ENCODE measurements at regions not wholly inside any gene's neighbourhood (a gene's known extent, or its start where the extent isn't known, plus 50 kb on each side); places are given as distances from the start of the nearest gene placed in this dataset.

GRCh38 chr16:61385392-61386071 lies 650.7 kb downstream of the CDH8 start:
- no peaks in the 10 kb centered on the region for H3K27me3 ChIP-seq (replicated peaks; ENCODE audit: control insufficient read depth, insufficient read depth, low read length)
- no peak for TF ChIP-seq CTCF (IDR thresholded peaks at IDR 0.05; ENCODE audit: insufficient read depth, low read length, poor library complexity, severe bottlenecking)
- H3K4me3 ChIP-seq (replicated peaks; ENCODE audit: low read depth, low read length): no peak overlapping the region
- no peaks in the 10 kb centered on the region; the same call in 1 of the 2 replicates for H3K36me3 ChIP-seq (ENCODE audit: control insufficient read depth, insufficient read depth, low read length)
- no peak for DNase-seq (ENCODE audit: extremely low read depth, insufficient read length)

- no peaks in the 10 kb centered on the region; the same call in 1 of the 2 replicates for H3K36me3 ChIP-seq (ENCODE audit: control insufficient read depth, insufficient read depth, low read length)
- no peak for DNase-seq (ENCODE audit: extremely low read depth, insufficient read length)
These were observed 653.8 kb downstream of the CDH8 start for GRCh38 chr16:61382435-61382834.

GRCh38 chr16:61379311-61379710 lies 656.9 kb downstream of the CDH8 start:
- no peak for TF ChIP-seq CTCF (IDR thresholded peaks at IDR 0.05; ENCODE audit: insufficient read depth, low read length, poor library complexity, severe bottlenecking)
- H3K36me3 ChIP-seq (ENCODE audit: control insufficient read depth, insufficient read depth, low read length): no peaks in the 10 kb centered on the region; the same call in 1 of the 2 replicates
- no peak overlapping the region for H3K4me3 ChIP-seq (replicated peaks; ENCODE audit: low read depth, low read length)
- DNase-seq (ENCODE audit: extremely low read depth, insufficient read length): no peak
- H3K27me3 ChIP-seq (replicated peaks; ENCODE audit: control insufficient read depth, insufficient read depth, low read length): no peaks in the 10 kb centered on the region

More at GRCh38 chr16:61382435-61382834, 653.8 kb downstream of the CDH8 start:
- no peak overlapping the region for H3K4me3 ChIP-seq (replicated peaks; ENCODE audit: low read depth, low read length)
- no peak for TF ChIP-seq CTCF (IDR thresholded peaks at IDR 0.05; ENCODE audit: insufficient read depth, low read length, poor library complexity, severe bottlenecking)
- H3K27me3 ChIP-seq (replicated peaks; ENCODE audit: control insufficient read depth, insufficient read depth, low read length): no peaks in the 10 kb centered on the region

DNA sequence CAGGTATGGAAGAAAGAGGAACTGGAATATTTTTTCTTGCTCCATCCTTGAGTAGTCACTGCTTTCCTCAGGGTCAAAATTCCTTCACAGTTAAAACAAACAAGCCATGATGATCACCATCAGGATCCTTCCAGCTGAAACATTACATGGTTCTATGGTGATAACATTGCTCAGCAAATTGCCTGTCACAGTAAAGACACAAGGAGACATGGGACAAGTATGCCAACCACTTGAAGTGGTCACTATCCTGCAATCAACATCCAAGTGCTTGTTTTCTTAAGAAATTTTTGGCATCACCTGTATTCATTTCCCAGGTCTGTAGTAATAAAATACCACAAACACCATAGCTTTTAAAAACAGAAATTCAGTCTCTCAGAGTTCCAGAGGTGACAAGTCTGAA lies 662.2 kb downstream of the CDH8 start:
- no peak for DNase-seq (ENCODE audit: extremely low read depth, insufficient read length)
- Histone ChIP-seq H3K4me3 (replicated peaks; ENCODE audit: low read depth, low read length) (no peak overlapping the region), H3K36me3 (ENCODE audit: control insufficient read depth, insufficient read depth, low read length) (no peaks in the 10 kb centered on the region), H3K27me3 (replicated peaks; ENCODE audit: control insufficient read depth, insufficient read depth, low read length) (no peaks in the 10 kb centered on the region)
- TF ChIP-seq CTCF (IDR thresholded peaks at IDR 0.05; ENCODE audit: insufficient read depth, low read length, poor library complexity, severe bottlenecking): no peak

GRCh38 chr16:61371881-61372280 lies 664.4 kb downstream of the CDH8 start:
- H3K27me3 ChIP-seq (replicated peaks; ENCODE audit: control insufficient read depth, insufficient read depth, low read length): no peaks in the 10 kb centered on the region
- no peak for TF ChIP-seq CTCF (IDR thresholded peaks at IDR 0.05; ENCODE audit: insufficient read depth, low read length, poor library complexity, severe bottlenecking)
- no peaks in the 10 kb centered on the region for H3K36me3 ChIP-seq (ENCODE audit: control insufficient read depth, insufficient read depth, low read length)
- DNase-seq (ENCODE audit: extremely low read depth, insufficient read length): no peak
- no peak overlapping the region for H3K4me3 ChIP-seq (replicated peaks; ENCODE audit: low read depth, low read length)

GRCh38 chr16:61371388-61371787 lies 664.9 kb downstream of the CDH8 start:
- TF ChIP-seq CTCF (IDR thresholded peaks at IDR 0.05; ENCODE audit: insufficient read depth, low read length, poor library complexity, severe bottlenecking): no peak
- Histone ChIP-seq H3K36me3 (ENCODE audit: control insufficient read depth, insufficient read depth, low read length) (no peaks in the 10 kb centered on the region), H3K27me3 (replicated peaks; ENCODE audit: control insufficient read depth, insufficient read depth, low read length) (no peaks in the 10 kb centered on the region), H3K4me3 (replicated peaks; ENCODE audit: low read depth, low read length) (no peak overlapping the region)
- DNase-seq (ENCODE audit: extremely low read depth, insufficient read length): no peak

Data from GM06990 (cell line).